ENCODE measurements at regions not wholly inside any gene's neighbourhood (a gene's known extent, or its start where the extent isn't known, plus 50 kb on each side); places are given as distances from the start of the nearest gene placed in this dataset.

- Histone ChIP-seq H4K20me1 (ENCODE audit: insufficient read depth) (no peaks in the 10 kb centered on the region), H3K9me2 (ENCODE audit: insufficient read depth, low read length) (no peaks in the 10 kb centered on the region), H3K4me2 (ENCODE audit: low read length) (no peak overlapping the region), H3K9ac (ENCODE audit: low read length) (no peak overlapping the region), H3K27me3 (ENCODE audit: insufficient read depth, low read depth, low read length) (no peaks in the 10 kb centered on the region), H3K9me3 (ENCODE audit: low read length) (no peaks in the 10 kb centered on the region), H3K36me3 (ENCODE audit: insufficient read depth, low read length) (no peaks in the 10 kb centered on the region), H3K79me2 (replicated peaks; ENCODE audit: insufficient read depth, low read length) (no peaks in the 10 kb centered on the region), H2AFZ (ENCODE audit: low read depth, low read length) (no peak overlapping the region), H3K4me3 (ENCODE audit: low read length) (no peak overlapping the region), H3K27ac (ENCODE audit: low read length) (no peak overlapping the region), H3F3A (ENCODE audit: insufficient read depth, low read length, poor library complexity, severe bottlenecking) (no peaks in the 10 kb centered on the region)
- TF ChIP-seq EP300 (conservative IDR thresholded peaks at IDR 0.05; ENCODE audit: poor library complexity, severe bottlenecking) (no peak), TAF1 (IDR thresholded peaks at IDR 0.05; ENCODE audit: low read depth) (no peak), MXI1 (conservative IDR thresholded peaks at IDR 0.05; ENCODE audit: poor library complexity, severe bottlenecking) (no peak), EZH2 (IDR thresholded peaks at IDR 0.05; ENCODE audit: borderline replicate concordance, insufficient read depth, low read length, poor library complexity, severe bottlenecking) (no peak), SMC3 (conservative IDR thresholded peaks at IDR 0.05; ENCODE audit: poor library complexity) (no peak), RAD21 (conservative IDR thresholded peaks at IDR 0.05) (no peak), POLR2AphosphoS5 (IDR thresholded peaks at IDR 0.05) (no peak), REST (IDR thresholded peaks at IDR 0.05; ENCODE audit: borderline replicate concordance) (no peak)
- TF ChIP-seq, protein P1, sequence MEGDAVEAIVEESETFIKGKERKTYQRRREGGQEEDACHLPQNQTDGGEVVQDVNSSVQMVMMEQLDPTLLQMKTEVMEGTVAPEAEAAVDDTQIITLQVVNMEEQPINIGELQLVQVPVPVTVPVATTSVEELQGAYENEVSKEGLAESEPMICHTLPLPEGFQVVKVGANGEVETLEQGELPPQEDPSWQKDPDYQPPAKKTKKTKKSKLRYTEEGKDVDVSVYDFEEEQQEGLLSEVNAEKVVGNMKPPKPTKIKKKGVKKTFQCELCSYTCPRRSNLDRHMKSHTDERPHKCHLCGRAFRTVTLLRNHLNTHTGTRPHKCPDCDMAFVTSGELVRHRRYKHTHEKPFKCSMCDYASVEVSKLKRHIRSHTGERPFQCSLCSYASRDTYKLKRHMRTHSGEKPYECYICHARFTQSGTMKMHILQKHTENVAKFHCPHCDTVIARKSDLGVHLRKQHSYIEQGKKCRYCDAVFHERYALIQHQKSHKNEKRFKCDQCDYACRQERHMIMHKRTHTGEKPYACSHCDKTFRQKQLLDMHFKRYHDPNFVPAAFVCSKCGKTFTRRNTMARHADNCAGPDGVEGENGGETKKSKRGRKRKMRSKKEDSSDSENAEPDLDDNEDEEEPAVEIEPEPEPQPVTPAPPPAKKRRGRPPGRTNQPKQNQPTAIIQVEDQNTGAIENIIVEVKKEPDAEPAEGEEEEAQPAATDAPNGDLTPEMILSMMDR (IDR thresholded peaks at IDR 0.05; ENCODE audit: poor library complexity, severe bottlenecking) = no peak
These were observed 397.3 kb upstream of the AMELY start for GRCh38 chrY:7308816-7309215.

GRCh38 chrY:7302306-7302705 lies 390.8 kb upstream of the AMELY start:
- Histone ChIP-seq H3K9ac (ENCODE audit: low read length) (no peak overlapping the region), H3K79me2 (replicated peaks; ENCODE audit: insufficient read depth, low read length) (no peaks in the 10 kb centered on the region), H3K9me2 (ENCODE audit: insufficient read depth, low read length) (no peaks in the 10 kb centered on the region), H2AFZ (ENCODE audit: low read depth, low read length) (no peak overlapping the region), H3K27ac (ENCODE audit: low read length) (no peak overlapping the region), H3K4me2 (ENCODE audit: low read length) (no peak overlapping the region), H4K20me1 (ENCODE audit: insufficient read depth) (no peaks in the 10 kb centered on the region), H3F3A (ENCODE audit: insufficient read depth, low read length, poor library complexity, severe bottlenecking) (no peaks in the 10 kb centered on the region), H3K9me3 (ENCODE audit: low read length) (no peaks in the 10 kb centered on the region), H3K27me3 (ENCODE audit: insufficient read depth, low read depth, low read length) (no peaks in the 10 kb centered on the region), H3K4me3 (ENCODE audit: low read length) (no peak overlapping the region), H3K36me3 (ENCODE audit: insufficient read depth, low read length) (no peaks in the 10 kb centered on the region)
- TF ChIP-seq POLR2AphosphoS5 (IDR thresholded peaks at IDR 0.05) (no peak), MXI1 (conservative IDR thresholded peaks at IDR 0.05; ENCODE audit: poor library complexity, severe bottlenecking) (no peak), TAF1 (IDR thresholded peaks at IDR 0.05; ENCODE audit: low read depth) (no peak), RAD21 (conservative IDR thresholded peaks at IDR 0.05) (no peak)

DNA sequence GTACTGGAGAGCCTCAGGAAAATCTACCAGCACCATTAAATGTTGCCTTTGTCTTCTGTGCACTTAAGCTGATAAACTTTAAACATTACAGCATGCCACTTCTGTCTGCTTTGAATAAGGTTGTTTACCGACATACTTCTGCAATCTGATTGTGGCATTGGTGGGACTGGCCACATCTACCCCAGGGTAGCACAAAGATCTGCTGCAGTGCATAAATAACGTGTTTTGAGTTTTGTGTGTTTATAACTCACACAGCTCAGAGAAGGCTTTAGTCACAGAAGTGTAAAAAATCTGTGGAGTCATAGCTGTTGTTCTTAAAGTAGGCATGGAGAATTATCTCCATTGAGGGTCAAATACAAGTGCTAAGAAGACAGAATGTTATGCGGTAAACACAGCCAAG lies 388.4 kb upstream of the AMELY start:
- H3K9me2 ChIP-seq (ENCODE audit: insufficient read depth, low read length) = no peaks in the 10 kb centered on the region
- H3F3A ChIP-seq (ENCODE audit: insufficient read depth, low read length, poor library complexity, severe bottlenecking) = no peaks in the 10 kb centered on the region
- H3K79me2 ChIP-seq (replicated peaks; ENCODE audit: insufficient read depth, low read length) = no peaks in the 10 kb centered on the region
- no peaks in the 10 kb centered on the region for H3K27me3 ChIP-seq (ENCODE audit: insufficient read depth, low read depth, low read length)
- H3K9me3 ChIP-seq (ENCODE audit: low read length) = no peaks in the 10 kb centered on the region
- H3K9ac ChIP-seq (ENCODE audit: low read length) = no peak overlapping the region
- H3K36me3 ChIP-seq (ENCODE audit: insufficient read depth, low read length) = no peaks in the 10 kb centered on the region
- H3K4me3 ChIP-seq (ENCODE audit: low read length) = no peak overlapping the region
- H2AFZ ChIP-seq (ENCODE audit: low read depth, low read length) = no peak overlapping the region
- H3K4me2 ChIP-seq (ENCODE audit: low read length) = no peak overlapping the region
- no peaks in the 10 kb centered on the region for H4K20me1 ChIP-seq (ENCODE audit: insufficient read depth)
- TF ChIP-seq EP300 (conservative IDR thresholded peaks at IDR 0.05; ENCODE audit: poor library complexity, severe bottlenecking) = no peak
- H3K27ac ChIP-seq (ENCODE audit: low read length) = no peak overlapping the region
